ENCODE measurements at regions not wholly inside any gene's neighbourhood (a gene's known extent, or its start where the extent isn't known, plus 50 kb on each side); places are given as distances from the start of the nearest gene placed in this dataset.
"Not testable (repeated sequence)": the region's sequence is repeated elsewhere in the genome, so short reads cannot be mapped to it uniquely, and the experiment has no call there.

DNA sequence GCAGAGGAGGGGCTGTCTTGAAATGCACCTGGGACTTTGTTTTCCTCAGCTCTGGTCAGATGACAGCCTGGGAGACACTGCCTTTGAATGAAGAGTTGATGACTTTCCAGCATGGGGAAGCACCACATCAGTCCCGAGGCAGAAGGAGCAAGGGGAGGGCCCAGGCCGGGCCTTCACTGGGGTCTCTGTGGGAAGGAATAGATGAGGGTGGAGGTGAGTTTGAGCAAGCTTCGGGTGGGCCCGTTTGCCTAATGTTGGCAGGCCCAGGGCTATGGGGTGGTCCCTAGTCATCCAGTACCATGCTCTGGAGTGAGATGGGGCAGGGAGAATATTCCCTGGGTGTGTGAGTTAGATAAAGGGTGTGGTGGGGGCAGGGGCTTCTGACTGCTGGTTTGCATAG, 100.4 kb upstream of the RUFY1 start:
- TF ChIP-seq POLR2A (IDR thresholded peaks at IDR 0.05), result not testable (repeated sequence)
- TF ChIP-seq, protein P1, sequence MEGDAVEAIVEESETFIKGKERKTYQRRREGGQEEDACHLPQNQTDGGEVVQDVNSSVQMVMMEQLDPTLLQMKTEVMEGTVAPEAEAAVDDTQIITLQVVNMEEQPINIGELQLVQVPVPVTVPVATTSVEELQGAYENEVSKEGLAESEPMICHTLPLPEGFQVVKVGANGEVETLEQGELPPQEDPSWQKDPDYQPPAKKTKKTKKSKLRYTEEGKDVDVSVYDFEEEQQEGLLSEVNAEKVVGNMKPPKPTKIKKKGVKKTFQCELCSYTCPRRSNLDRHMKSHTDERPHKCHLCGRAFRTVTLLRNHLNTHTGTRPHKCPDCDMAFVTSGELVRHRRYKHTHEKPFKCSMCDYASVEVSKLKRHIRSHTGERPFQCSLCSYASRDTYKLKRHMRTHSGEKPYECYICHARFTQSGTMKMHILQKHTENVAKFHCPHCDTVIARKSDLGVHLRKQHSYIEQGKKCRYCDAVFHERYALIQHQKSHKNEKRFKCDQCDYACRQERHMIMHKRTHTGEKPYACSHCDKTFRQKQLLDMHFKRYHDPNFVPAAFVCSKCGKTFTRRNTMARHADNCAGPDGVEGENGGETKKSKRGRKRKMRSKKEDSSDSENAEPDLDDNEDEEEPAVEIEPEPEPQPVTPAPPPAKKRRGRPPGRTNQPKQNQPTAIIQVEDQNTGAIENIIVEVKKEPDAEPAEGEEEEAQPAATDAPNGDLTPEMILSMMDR (IDR thresholded peaks at IDR 0.05), result not testable (repeated sequence)
